Brain microvascular endothelial cell (primary cell): ENCODE measurements at regions not wholly inside any gene's neighbourhood (a gene's known extent, or its start where the extent isn't known, plus 50 kb on each side); places are given as distances from the start of the nearest gene placed in this dataset.

Experiments
- DNase-seq: peaks from one replicate; pipeline ENCODE4 v3.0.0-alpha.2; 2020
- H3K27ac ChIP-seq: fragments of 250-450 bp; sonication (Bioruptor Pico); 2 replicates; pipeline ENCODE4 v1.5.1; 2020; ENCODE audit warnings: mild to moderate bottlenecking, moderate library complexity
- H3K27me3 ChIP-seq: fragments of 250-450 bp; sonication (Bioruptor Pico); replicated peaks from 2 replicates; pipeline ENCODE4 v1.5.1; 2020; ENCODE audit warnings: mild to moderate bottlenecking
- H3K36me3 ChIP-seq: fragments of 250-450 bp; sonication (Bioruptor Pico); replicated peaks from 2 replicates; pipeline ENCODE4 v1.5.1; 2020; ENCODE audit warnings: mild to moderate bottlenecking
- H3K4me3 ChIP-seq: 2 replicates; pipeline ENCODE4 v1.5.1; 2011; ENCODE audit warnings: low read depth, mild to moderate bottlenecking, control low read depth, low read length, moderate library complexity
- CTCF ChIP-seq: IDR thresholded peaks from 2 replicates; pipeline ENCODE4 v1.5.1; 2011; ENCODE audit warnings: low read depth, mild to moderate bottlenecking, moderate library complexity, low read length, control low read depth, inconsistent platforms; ENCODE audit errors: missing control alignments
- in situ Hi-C: cut with HindIII; loops from 2 replicates; pipeline ENCODE4 v1.10.0; 2017; ENCODE audit warnings: low sequenced_read_pairs, low pct_ligation_motif_present

GRCh38 chr18:55097456-55098170 lies 138.4 kb upstream of the CCDC68 start:
- TF ChIP-seq CTCF = no peak
- no peak for DNase-seq
- H3K4me3 ChIP-seq = no peak overlapping the region
- H3K27ac ChIP-seq = peak overlapping the region; percentile 48
- no peaks in the 10 kb centered on the region for H3K27me3 ChIP-seq
- in situ Hi-C loops = no loop called here
- no peaks in the 10 kb centered on the region for H3K36me3 ChIP-seq

- Histone ChIP-seq H3K27ac (peak overlapping the region; percentile 48), H3K36me3 (no peaks in the 10 kb centered on the region), H3K27me3 (no peaks in the 10 kb centered on the region), H3K4me3 (no peak overlapping the region)
- in situ Hi-C loops = no loop called here
- DNase-seq = peak; percentile 83
- peak; percentile 74 for TF ChIP-seq CTCF
Measured at GRCh38 chr18:55096263-55096951, 137.1 kb upstream of the CCDC68 start.

GRCh38 chr18:55095584-55095983 lies 136.3 kb upstream of the CCDC68 start:
- no peak overlapping the region for H3K27ac ChIP-seq
- TF ChIP-seq CTCF = no peak
- no peak for DNase-seq
- no peaks in the 10 kb centered on the region for H3K36me3 ChIP-seq
- no peaks in the 10 kb centered on the region for H3K27me3 ChIP-seq
- in situ Hi-C loops = no loop called here
- H3K4me3 ChIP-seq = no peak overlapping the region

- no peak for TF ChIP-seq CTCF
- DNase-seq = no peak
- in situ Hi-C loops = no loop called here
- no peak overlapping the region for H3K4me3 ChIP-seq
- H3K27ac ChIP-seq = no peak overlapping the region
- H3K36me3 ChIP-seq = no peaks in the 10 kb centered on the region
- no peaks in the 10 kb centered on the region for H3K27me3 ChIP-seq
Measured at GRCh38 chr18:55093808-55094207, 134.5 kb upstream of the CCDC68 start.

GRCh38 chr18:55093295-55093694 lies 134.0 kb upstream of the CCDC68 start:
- TF ChIP-seq CTCF = no peak
- Histone ChIP-seq H3K27me3 (no peaks in the 10 kb centered on the region), H3K4me3 (no peak overlapping the region), H3K36me3 (no peaks in the 10 kb centered on the region), H3K27ac (no peak overlapping the region)
- DNase-seq = no peak
- in situ Hi-C loops = no loop called here

- Histone ChIP-seq H3K4me3 (no peak overlapping the region), H3K27me3 (no peaks in the 10 kb centered on the region), H3K27ac (no peak overlapping the region), H3K36me3 (no peaks in the 10 kb centered on the region)
- in situ Hi-C loops = no loop called here
- TF ChIP-seq CTCF = no peak
- DNase-seq = no peak
Measured at GRCh38 chr18:55092166-55092565, 132.9 kb upstream of the CCDC68 start.
